BJ (cell line): ENCODE measurements at regions not wholly inside any gene's neighbourhood (a gene's known extent, or its start where the extent isn't known, plus 50 kb on each side); places are given as distances from the start of the nearest gene placed in this dataset.

Source experiments
- CTCF ChIA-PET: fragments of 350-600 bp; formaldehyde crosslinking; extraction: SDS; loops from one replicate; lab custom pipeline; 2021; ENCODE audit warnings: antibody characterized with exemption, inconsistent platforms; lab: Yijun Ruan, JAX
- POLR2A ChIA-PET: fragments of 300-600 bp; sonication (Branson Sonifier 250); formaldehyde crosslinking; extraction: SDS; loops from one replicate; lab custom pipeline; 2021; ENCODE audit warnings: antibody characterized with exemption; lab: Charles Lee
- DNase-seq: peaks from one replicate; pipeline ENCODE4 v3.0.0-alpha.2; 2011; ENCODE audit warnings: low read depth
- H3K27me3 ChIP-seq: 2 replicates; pipeline ENCODE4 v1.6.0; 2011; ENCODE audit warnings: low read length; ENCODE audit not compliant: control insufficient read depth, insufficient read depth
- H3K36me3 ChIP-seq: 2 replicates; pipeline ENCODE4 v1.5.1; 2011; ENCODE audit warnings: low read length; ENCODE audit not compliant: control insufficient read depth, insufficient read depth
- H3K4me3 ChIP-seq: 2 replicates; pipeline ENCODE4 v1.5.1; 2011; ENCODE audit warnings: low read depth, mild to moderate bottlenecking, control low read depth, low read length
- TF ChIP-seq, protein P1 (sequence below): IDR thresholded peaks from 2 replicates; pipeline ENCODE4 v1.5.1; 2011; ENCODE audit warnings: low read depth, mild to moderate bottlenecking, control low read depth, inconsistent platforms, low read length, moderate library complexity; ENCODE audit not compliant: insufficient read depth

- H3K4me3 ChIP-seq = no peak overlapping the region
- H3K36me3 ChIP-seq = no peaks in the 10 kb centered on the region
- TF ChIP-seq, protein P1, sequence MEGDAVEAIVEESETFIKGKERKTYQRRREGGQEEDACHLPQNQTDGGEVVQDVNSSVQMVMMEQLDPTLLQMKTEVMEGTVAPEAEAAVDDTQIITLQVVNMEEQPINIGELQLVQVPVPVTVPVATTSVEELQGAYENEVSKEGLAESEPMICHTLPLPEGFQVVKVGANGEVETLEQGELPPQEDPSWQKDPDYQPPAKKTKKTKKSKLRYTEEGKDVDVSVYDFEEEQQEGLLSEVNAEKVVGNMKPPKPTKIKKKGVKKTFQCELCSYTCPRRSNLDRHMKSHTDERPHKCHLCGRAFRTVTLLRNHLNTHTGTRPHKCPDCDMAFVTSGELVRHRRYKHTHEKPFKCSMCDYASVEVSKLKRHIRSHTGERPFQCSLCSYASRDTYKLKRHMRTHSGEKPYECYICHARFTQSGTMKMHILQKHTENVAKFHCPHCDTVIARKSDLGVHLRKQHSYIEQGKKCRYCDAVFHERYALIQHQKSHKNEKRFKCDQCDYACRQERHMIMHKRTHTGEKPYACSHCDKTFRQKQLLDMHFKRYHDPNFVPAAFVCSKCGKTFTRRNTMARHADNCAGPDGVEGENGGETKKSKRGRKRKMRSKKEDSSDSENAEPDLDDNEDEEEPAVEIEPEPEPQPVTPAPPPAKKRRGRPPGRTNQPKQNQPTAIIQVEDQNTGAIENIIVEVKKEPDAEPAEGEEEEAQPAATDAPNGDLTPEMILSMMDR = no peak
- H3K27me3 ChIP-seq = no peaks in the 10 kb centered on the region; the same call in 1 of the 2 replicates
- DNase-seq = no peak
- POLR2A ChIA-PET = no interaction called here
- CTCF ChIA-PET = interaction anchor here (1.0 to 1.4 kb wide), 4 partner anchors 13 to 172 kb away, joined by 3 read pairs; no protein-coding TSS in a partner anchor
Measured at GRCh38 chr1:209420276-209420675, 163.2 kb upstream of the CAMK1G start.

DNA sequence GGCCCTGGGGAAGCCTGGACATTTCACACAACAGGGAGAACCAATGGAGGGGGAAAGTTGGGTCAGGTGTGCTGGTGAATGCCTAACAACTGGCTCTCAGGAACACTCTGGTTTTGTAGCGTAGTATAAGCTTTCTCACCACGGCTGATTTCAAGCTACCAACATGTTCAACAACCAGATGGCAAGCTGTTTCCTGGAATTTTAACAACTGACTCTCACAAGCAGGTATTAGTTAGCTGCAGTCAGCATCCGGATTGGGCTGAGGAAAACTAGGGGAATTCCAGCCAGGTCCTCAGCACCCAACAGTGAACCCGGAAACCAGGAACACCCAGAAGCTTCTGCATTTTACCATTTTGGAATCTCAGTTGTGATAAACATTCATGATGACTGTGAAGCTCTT is 162.3 kb upstream of the CAMK1G start:
- ChIA-PET POLR2A (no interaction called here), CTCF (no interaction called here)
- H3K36me3 ChIP-seq = no peaks in the 10 kb centered on the region
- no peak for DNase-seq
- H3K4me3 ChIP-seq = no peak overlapping the region
- TF ChIP-seq, protein P1 = no peak
- H3K27me3 ChIP-seq = no peaks in the 10 kb centered on the region; the same call in 1 of the 2 replicates

GRCh38 chr1:209421978-209422680 is 161.4 kb upstream of the CAMK1G start:
- H3K4me3 ChIP-seq = no peak overlapping the region
- ChIA-PET CTCF (interaction anchor here (1.8 kb wide), 1 partner anchor 13 kb away, joined by 7 read pairs; no protein-coding TSS in a partner anchor), POLR2A (no interaction called here)
- DNase-seq = no peak
- TF ChIP-seq, protein P1 = no peak
- no peaks in the 10 kb centered on the region for H3K36me3 ChIP-seq
- H3K27me3 ChIP-seq = no peaks in the 10 kb centered on the region; the same call in 1 of the 2 replicates

GRCh38 chr1:209425959-209426358 is 157.6 kb upstream of the CAMK1G start:
- TF ChIP-seq, protein P1 = no peak
- Histone ChIP-seq H3K36me3 (no peaks in the 10 kb centered on the region), H3K27me3 (no peaks in the 10 kb centered on the region), H3K4me3 (no peak overlapping the region)
- no peak for DNase-seq
- ChIA-PET CTCF (interaction anchor here (1.0 to 1.3 kb wide), 2 partner anchors 9 to 10 kb away, joined by 3 to 5 read pairs; no protein-coding TSS in a partner anchor), POLR2A (no interaction called here)

GRCh38 chr1:209427277-209427676 is 156.2 kb upstream of the CAMK1G start:
- Histone ChIP-seq H3K36me3 (no peaks in the 10 kb centered on the region), H3K4me3 (no peak overlapping the region), H3K27me3 (no peaks in the 10 kb centered on the region)
- TF ChIP-seq, protein P1 = no peak
- no peak for DNase-seq
- ChIA-PET POLR2A (no interaction called here), CTCF (interaction anchor here (0.9 to 1.5 kb wide), 3 partner anchors 8 to 92 kb away, joined by 3 to 5 read pairs (median 4); no protein-coding TSS in a partner anchor)
